MV-4-11 (cell line): ENCODE measurements at regions not wholly inside any gene's neighbourhood (a gene's known extent, or its start where the extent isn't known, plus 50 kb on each side); places are given as distances from the start of the nearest gene placed in this dataset.

ENCODE experiments used
- DNase-seq: peaks from one replicate; lab custom pipeline; 2025; lab: John Stamatoyannopoulos, UW

DNA sequence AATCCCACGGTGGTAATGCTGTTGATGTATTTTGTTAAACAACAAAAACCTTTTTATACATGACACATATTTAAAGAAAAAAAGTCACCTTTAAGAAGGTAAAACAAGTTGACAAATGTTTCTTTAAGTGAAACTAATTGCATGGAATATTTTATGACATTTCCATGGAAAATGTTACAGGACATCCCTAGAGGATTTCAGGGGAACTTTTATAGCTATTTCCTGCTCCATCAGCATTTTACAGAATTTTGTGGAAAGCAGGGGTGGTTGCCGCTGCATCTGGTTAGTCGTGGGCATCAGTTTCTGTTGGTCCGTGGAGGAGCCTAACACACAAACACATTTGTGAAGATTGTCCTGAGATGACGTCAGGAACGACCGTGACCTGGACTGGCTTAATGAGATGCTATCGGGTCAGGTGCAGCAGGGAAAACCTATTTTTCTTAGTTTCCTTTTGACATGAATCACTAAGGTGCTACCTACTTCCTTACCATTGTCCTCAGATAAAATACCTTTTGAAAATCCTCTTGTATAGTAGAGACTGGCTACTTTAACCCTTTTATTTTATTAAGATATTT, 305.1 kb downstream of the MAP2K6 start:
- DNase-seq, result no peak

DNA sequence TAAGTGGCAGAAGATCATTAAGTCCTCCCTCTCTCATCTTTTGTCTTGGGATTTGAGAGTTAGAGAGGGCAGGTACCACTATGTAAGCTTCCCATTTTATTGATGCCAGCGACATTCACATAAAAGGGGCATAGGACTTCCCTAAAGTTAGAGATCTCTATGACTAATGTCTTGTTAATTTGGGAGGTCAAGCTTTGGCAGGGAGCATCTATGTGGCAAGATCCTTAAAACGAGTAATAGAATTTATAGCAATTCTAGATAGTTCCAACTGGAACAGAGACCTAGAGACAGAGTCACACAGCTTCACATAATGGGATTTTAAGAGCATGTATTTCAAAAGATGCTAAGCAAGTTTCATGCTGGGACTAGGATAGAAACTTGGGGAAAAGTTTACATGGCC, 308.0 kb downstream of the MAP2K6 start:
- DNase-seq, result peak; percentile 5

DNA sequence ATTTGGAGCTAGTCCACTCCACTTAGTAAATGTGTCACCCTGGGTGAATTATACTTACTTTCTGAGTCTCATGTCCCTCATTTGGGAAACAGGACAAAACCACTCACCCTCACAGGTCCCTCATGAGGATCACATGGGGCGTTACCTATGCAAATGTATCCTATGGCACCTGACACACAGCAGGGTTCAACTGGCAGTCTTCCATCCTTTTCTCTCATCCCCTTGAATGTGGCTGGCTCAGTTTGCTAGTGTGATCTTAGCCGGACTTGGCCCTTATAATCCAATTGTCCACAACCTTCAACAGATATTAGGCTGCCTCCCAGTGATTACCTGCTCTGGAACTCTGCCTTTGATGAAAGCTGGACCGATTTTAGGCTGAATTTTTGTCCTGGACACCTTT, 308.8 kb downstream of the MAP2K6 start:
- DNase-seq, result no peak

DNA sequence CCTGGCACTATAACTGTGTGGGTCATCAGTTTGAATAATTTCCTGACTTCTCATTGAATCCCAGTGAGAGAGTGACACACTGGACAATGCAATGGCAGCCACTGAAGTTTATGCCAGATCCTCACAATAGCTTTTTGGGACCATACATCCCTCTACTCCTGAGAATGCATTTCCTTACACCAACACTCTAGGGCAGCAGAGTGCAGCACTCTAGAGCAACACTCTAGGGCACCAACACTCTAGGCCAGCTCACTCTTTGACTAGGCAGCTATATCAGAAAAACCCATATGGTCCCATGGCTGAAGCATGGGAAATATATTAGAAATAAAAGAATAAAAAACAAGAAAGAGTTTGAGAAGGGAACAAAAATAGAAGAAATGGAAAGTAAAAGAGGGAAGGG, 309.2 kb downstream of the MAP2K6 start:
- peak; percentile 2 for DNase-seq

DNA sequence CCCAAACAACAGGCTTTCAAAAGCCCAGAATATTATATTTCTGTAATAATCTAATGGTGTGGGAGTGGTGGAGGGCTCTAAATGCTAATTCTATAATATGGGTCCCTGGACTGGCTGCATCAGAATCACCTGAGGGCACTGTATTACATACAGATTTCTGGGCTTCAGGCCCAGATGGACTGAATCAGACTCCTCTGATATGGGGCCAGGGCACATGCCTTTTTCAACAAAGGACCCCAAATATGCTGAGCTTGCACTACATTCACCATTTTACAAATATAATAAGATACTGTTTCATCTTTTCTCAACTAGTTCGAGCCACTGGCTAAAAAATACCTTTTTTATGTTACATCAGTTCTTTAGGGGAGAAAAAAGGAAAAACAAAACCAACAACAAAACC, 309.7 kb downstream of the MAP2K6 start:
- DNase-seq, result no peak

DNA sequence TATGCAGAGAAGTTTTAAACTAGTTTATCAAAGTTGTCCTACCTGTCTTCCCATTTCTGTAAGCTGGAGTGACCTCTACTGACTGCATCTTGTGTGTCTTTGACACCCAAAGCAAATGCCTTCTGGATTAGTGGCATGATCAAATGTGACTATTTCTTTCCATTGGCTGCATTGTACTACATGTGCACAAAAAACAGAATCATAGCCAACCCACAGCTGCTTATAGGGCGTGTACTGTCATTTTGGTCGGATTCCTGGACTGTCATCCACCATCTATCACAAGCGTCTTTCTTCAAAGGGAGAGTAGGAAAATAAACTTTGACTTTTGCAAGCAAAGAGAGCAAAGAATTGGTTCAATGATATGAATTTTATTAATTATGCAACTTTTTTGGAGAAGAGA, 310.6 kb downstream of the MAP2K6 start:
- DNase-seq, result no peak

DNA sequence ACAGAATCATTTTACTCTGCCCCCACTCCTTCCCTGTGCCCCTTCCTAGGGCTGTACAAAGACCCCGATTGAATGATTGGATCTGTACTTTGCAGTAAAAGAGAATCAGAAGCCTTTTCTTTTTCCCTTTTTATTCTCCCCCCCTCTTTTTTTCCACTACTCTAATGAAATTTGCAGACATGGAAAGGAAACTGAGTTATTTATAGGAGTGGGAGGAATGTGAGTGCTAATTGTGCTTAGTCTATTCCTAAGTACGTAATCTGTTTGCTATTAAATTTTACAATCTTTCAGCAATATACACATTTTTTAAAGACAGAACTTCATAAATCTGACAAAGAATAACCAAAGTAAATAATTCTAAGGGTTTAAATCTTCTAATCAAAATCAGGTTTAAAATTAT, 314.3 kb downstream of the MAP2K6 start:
- DNase-seq, result no peak

DNA sequence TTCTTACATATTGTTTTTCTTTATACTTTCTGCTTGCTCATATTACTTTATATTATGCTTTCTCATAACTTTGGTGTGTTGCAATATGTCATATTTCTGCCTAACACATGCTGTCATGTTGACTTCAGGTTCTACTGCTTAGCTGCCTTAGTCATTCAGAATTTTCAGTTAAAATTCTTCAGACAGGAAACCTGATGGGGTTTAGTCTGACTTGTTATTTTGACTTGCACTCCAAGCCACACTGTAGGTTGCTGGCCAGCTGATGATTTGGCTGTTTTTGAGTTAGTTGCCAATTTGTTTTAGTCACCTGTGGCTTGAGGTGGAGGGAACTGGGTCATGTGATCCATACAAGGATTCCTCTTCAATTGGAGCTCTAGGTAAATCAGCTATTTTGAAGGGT, 315.4 kb downstream of the MAP2K6 start:
- peak; percentile 40 for DNase-seq

DNA sequence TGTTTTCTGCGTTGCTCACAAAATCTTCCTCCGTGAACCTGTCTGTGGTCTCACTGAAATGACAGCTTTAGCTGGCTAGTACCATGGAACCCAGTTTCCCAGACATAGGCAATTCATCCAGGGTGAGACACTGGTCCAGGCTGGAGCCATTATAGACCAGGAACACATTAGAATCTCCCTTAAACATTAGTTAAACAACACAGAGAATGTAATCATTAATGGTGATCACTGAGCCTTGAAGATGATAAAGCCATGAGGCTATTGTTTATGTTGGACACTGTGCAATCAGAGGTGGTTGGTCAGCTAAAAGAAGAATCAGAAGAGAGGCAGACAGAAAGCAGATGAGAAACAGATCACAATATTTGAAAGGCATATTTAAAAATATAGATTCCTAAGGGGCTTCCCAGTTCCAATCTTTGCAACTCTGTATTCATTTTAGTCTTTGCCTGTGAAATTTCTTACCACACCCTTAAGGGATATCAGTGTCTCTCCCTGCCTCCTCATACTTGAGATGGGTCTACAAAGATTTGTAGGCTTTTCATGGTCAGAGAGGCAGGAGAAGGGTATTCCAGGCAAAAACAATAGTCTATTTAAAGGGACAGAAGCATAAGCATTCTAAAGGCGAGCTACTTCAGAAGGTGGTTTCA, 317.9 kb downstream of the MAP2K6 start:
- peak; percentile 39 for DNase-seq

DNA sequence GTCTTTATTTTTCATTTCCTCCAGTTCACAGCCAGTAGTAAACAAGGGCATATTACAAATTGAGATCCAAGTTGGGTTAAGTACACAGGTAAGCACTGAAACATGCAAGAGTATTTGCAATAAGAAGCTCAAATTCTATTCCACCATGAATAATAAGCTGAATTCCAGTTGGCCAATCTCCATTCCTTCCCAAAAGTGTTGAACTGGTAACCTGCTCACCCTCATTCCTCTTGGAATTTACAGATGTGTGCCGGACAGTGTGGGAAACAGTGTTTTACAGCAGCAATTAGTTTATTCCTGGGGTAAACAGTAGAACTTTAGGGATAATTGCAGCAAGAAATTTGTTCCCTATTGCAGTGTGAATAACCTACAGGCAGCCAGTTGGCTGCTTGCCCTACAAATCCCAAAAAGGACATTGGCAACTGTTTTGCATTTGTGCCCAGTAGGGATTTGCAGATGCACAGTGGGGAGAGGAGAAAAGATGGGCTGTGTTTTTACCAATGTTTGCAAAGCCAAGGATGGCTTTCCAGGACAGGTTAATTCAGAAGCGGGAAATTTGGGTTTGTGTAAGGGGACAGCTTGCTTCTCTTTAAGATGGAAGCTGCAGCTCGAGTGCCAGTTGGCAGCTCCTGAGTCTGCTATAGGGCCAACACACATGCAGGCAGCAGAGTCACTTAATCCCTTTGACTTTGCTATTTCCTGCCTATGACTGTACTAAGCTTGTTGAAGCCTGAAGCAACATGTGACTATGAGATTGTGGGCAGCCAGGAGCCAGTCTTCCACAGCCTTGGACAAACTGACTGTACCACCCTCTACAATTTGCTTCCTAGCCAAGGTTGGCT, 318.9 kb downstream of the MAP2K6 start:
- DNase-seq, result peak; percentile 93

DNA sequence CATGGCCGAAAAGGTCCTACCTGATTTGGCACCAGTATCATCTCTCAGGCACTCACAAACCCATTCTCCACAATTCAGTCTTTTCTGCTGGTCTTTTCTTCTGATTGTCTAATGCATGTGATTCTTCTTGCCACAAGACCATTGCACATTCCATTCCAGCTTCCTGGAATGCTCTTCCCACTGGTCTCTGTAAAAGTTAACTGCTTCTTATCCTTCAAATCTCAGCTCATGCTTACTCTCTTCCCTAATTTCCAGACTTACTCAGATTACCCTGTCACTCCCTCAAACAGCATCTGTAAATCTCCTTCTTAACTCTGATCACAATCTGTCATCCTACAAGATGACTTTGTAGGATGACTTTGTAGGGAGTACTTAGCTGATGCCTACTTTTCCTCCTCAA, 320.2 kb downstream of the MAP2K6 start:
- no peak for DNase-seq

DNA sequence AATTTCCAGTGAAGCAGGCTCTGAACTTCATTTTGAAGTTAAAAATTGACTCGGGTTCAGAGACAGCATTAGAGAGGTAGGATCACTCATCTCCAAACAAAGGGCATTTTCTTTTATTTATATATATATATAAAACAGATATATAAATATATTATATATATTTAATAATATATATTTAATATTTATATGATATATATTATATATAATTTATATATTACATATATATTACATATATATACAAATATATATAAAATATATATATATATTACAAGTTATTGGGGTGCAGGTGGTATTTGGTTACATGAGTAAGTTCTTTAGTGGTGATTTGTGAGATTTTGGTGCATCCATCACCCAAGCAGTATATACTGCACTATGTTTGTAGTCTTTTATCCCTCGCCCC, 320.8 kb downstream of the MAP2K6 start:
- no peak for DNase-seq

DNA sequence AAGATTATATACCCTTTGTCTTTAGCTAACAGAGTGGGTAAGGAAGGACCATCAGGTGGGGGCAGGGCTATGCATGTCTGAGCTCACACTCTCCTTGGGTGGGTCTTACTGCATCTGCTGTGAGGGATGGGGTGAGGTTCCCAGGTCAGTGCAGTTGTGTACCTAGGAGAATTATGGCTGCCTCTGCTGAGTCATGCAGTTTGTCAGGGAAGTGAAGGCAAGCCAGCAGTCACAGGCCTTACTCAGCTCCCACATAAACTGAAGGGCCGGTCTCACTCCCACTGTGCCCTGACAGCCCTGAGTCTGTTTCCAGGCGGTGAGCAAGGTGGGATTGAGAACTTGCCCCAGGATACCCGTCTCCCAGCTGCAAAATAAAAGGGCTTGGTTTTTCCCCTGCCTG, 328.6 kb downstream of the MAP2K6 start:
- DNase-seq, result no peak

DNA sequence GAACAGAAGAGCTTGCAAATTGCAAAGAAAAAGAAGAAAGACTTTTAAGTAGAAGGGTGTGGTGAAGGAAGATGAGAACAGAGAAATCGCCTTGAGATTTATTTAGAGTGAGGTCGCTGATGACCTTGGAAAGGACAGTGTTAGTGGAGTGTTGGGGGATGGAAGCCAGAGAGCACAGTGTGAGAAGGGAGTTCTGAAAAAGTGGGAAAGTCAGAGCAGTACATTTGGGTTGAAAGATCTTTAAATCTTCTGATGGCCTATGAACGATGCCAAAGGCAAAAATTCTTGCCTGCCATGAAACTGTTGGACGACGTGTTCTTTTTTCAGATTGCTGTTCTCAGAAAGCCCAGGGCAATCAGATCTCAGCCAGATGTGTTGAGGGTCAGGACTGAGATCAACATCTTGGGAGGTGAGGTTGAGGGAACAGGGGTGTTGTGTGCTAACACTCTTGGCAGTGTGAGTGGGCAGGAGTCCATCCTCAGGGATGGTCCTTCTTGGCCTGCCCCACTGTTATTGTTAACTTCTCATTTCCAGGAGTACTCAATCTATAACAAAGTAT, 330.1 kb downstream of the MAP2K6 start:
- DNase-seq, result no peak

DNA sequence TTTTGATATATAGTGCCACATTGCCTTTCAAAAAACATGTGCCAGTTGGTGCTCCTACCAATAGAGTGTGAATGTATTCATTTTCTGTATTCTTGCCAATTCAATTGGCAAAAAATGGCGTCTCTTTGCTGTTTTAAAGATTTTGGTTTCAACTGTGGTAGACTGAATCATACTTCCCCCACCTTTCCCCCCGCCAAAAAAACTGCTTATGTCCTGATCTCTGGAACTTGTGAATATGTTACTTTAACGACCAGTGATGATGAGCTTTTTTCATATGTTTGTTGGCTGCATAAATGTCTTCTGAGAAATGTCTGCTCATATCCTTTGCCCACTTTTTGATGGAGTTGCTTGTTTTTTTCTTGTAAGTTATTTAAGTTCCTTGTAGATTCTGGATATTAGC, 325.1 kb upstream of the KCNJ16 start:
- DNase-seq, result no peak

DNA sequence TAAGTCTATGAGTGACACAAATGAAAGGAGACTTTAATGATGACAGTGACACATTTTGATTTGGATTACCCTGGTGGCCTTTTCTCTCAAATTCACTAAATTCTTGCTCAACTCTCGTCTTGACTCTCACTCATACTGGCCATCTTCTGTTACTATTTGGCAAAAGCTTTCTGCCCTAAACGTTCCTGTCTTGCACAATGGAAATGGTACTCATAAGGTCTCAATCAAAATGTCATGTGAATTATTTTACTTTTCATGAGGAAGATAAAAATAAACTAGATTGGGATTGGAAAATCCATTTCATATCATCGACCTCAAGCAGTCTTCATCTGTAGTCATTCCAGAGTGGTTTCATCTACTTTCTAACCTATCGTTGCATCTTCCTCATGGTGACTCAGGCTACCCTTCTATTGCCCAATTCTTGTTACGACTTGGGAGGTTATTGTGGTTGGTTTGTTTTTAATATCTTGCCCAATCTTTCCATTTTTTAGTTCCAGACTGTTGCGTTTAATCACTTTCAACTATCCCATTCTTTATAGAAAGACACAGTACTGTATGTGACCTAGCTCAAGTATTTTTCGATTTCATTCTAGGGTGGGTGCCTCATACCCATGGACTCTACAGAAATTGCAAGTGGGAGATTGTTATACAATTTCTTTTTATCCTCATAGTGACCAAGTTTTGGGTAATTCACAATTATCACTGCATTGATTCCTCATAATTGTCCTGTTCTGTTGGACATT, 317.2 kb upstream of the KCNJ16 start:
- peak; percentile 93 for DNase-seq

DNA sequence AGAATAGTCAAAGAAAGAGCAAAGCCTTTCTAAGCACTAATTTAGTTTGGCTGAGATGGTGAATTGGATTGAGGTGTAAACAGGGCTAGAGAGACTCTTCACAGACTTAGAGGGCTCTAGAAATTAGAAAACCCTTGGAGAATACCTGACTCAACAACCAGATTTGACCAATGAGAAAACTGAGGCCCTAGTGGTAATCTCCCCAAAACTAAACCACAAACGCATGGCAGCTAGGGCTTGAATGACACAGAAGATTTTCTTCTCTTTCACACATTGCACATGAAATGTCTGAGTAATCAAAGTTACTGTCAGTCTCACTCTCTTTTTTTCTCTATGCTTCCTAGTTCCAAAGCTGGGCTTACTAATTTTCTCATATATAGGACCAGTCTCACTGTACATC, 314.5 kb upstream of the KCNJ16 start:
- DNase-seq, result no peak

DNA sequence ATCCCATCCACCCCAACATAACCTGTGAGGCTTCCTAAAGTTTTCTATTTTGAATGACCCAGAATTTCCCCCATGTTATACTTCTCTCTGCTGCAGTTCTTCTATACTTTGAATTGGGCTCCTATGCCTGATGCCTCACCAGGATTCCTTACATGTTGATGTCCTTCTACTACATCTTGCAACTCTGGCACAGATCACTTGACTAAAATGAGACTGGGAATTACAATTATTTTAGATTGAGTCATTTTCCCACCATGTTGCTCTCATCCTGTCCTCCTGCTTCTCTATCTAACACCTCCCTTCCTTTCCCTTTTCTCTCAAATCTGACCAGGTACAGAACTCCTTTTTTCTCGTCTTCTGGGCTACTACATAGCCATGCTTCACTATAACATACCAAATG, 314.0 kb upstream of the KCNJ16 start:
- no peak for DNase-seq

DNA sequence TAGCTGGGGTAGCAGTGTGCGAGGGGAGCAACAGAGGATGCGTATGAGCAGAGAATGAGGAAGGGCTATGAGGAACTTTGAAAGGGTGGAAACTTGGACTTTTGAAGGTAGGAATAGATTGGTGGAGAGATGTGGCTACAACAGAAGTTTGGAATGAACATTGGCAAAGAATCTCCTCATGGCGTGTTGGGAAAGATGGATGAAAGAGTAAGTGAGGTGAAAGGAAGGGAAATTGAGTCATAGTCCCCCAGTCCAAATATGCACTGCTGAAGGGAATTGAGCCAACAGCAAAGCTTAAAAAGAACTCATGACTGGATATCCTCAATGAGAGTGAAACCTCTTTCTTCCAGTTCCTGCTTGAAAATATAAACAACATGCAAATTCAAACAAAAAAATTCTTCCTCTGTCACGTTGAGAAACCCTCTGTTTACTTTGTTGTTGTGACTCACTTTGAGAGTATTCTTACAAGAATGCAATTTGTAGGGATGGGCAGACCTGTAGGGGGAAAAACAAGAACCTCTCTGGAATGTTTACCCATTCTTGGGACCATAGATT, 313.2 kb upstream of the KCNJ16 start:
- DNase-seq, result peak; percentile 41

DNA sequence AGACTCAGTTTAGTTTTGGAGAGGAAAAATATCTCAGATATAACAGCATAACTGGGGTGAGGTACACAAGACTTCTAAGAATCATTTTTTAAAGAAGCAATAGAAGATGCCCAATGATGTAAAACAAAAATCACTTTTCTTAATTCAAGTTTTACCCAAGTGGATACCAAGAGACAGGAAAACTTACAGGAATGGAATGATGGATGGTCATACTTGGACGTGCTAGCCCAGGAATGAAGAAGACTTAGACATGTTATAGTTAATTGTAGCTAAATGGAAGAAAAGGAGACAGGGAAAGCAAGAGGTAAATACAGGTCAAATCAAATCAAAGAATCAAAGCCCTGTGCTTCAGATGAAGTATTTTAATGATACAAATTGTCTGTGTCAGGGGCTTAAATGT, 312.7 kb upstream of the KCNJ16 start:
- DNase-seq, result no peak

DNA sequence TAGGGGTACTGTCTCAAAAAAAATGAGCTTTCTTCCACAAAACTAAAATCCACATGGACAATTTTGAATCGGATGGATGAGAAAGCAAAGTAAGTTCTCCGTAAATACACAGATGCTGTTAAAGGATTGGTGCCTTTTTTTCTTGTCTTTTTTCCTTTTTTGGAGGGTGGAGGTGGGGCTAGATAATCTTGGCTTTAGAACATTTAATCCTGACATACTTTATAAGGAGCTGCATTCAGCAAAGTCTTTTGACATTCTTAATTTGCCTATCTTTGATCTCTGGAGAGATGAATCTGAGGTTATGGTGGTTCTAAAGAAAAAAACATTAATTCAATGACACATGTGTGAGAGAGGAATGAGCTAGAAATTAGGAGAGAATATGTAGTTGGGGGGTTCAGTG, 312.3 kb upstream of the KCNJ16 start:
- DNase-seq, result no peak

DNA sequence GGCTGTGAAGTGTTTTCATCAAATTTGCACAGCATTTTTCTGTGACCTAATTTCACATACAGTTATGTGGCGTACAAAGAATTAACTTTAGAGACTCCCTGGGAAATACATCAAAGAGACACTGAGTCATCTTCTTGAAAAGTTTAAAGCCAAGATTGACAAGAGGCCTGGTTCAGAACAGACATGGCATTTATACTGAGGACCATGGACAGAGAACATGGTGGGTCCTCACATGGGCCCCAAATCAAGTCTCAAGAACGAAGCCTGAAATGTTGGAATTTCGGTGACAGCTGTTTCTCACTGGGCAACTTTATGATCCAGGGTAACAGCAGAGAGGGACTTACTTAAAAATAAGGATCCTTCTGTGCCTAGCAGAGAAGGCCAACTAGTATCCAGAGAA, 311.5 kb upstream of the KCNJ16 start:
- DNase-seq, result no peak
